ENCODE measurements at regions not wholly inside any gene's neighbourhood (a gene's known extent, or its start where the extent isn't known, plus 50 kb on each side); places are given as distances from the start of the nearest gene placed in this dataset.
A peak's percentile ranks its signal among the peaks of the same experiment; 100 is the strongest.

DNA sequence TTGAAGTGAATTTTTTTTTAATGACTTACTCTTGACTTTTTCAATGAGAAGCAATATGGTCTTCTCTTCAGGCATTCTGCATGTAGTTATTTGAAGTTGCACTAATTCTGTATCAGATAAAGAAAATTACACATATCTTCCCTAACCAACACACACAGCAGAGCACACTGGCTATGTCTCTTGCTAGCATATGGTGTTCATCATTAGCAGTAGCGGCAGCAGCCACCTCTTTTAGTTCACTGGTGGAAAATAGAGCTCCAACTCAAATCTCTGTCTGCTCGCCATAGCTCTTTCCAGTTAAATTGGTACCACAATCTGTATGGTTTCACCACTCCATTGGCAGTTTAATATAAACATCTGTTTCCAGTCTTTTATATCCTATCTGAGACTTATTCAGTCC, 278.1 kb upstream of the ZEB2 start:
- FAIRE-seq (no peak), DNase-seq (no peak)
- Histone ChIP-seq H3K9me3 (ENCODE audit: control insufficient read depth in 2 of 2, insufficient read depth in 1 of 2, low read depth in 1 of 2, low read length in 1 of 2) (no peaks in the 10 kb centered on the region), H3K4me1 (ENCODE audit: control insufficient read depth in 3 of 3, insufficient read depth in 2 of 3, low read depth in 1 of 3, low read length in 2 of 3) (no peaks in the 10 kb centered on the region), H3K4me3 (ENCODE audit: low read depth in 1 of 3, low read length in 3 of 3) (no peak overlapping the region), H3K36me3 (ENCODE audit: control insufficient read depth in 3 of 3, insufficient read depth in 2 of 3, low read depth in 1 of 3, low read length in 3 of 3) (no peaks in the 10 kb centered on the region), H3K27me3 (ENCODE audit: control insufficient read depth in 3 of 3, insufficient read depth in 3 of 3, low read length in 3 of 3) (no peaks in the 10 kb centered on the region), H3K27ac (ENCODE audit: low read depth in 1 of 3, low read length in 2 of 3) (no peak overlapping the region)
- WGBS, 3 donors, result 91 to 92% (median 91%) methylated on average over 2 of the region's 2 CpGs

DNA sequence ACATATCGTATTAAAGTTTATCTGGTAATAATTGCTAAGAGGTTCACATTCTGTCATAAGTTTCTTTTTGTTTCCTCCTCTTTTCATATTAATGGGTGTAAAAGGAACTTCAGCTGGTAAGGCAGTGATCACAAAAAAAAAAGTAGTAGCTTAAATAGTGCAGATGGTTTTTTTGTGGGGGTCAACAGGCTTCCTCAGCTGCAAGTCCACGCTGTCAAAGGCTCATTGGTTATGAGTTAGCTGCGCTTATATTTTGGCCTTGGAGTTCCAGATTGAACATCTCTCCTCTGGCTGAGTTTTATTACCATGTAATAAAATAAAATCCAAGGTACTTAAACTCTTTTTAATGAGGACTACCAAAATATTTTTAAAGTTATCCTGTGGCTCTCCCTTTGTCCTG, 277.0 kb upstream of the ZEB2 start:
- Histone ChIP-seq H3K9me3 (ENCODE audit: control insufficient read depth in 2 of 2, insufficient read depth in 1 of 2, low read depth in 1 of 2, low read length in 1 of 2) (no peaks in the 10 kb centered on the region), H3K4me1 (ENCODE audit: control insufficient read depth in 3 of 3, insufficient read depth in 2 of 3, low read depth in 1 of 3, low read length in 2 of 3) (no peaks in the 10 kb centered on the region), H3K4me3 (ENCODE audit: low read depth in 1 of 3, low read length in 3 of 3) (no peak overlapping the region), H3K27me3 (ENCODE audit: control insufficient read depth in 3 of 3, insufficient read depth in 3 of 3, low read length in 3 of 3) (no peaks in the 10 kb centered on the region), H3K27ac (ENCODE audit: low read depth in 1 of 3, low read length in 2 of 3) (no peak overlapping the region), H3K36me3 (ENCODE audit: control insufficient read depth in 3 of 3, insufficient read depth in 2 of 3, low read depth in 1 of 3, low read length in 3 of 3) (no peaks in the 10 kb centered on the region)
- FAIRE-seq (no peak), DNase-seq (no peak)
- 51 to 69% (median 64%) methylated on average over 3 of the region's 3 CpGs for whole genome bisulfite sequencing, 3 donors

DNA sequence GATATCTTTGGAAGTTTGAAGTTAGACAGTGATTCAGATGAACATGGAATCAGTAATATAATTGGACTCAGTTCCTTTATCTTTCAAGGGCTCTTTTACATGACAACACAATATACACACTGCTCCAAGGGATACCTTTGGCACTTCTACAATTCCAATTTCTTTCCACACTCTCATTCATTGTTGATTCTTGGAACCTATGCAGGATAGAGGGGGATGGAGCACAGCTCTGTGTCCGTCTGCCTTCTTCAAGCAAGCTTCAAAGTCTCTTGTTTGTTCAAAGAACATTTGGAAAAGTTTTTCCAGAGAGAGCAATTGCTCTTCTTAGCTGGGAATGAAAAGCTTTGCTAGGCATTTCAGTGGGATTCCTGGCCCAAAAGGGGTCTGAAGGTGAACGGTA, 276.2 kb upstream of the ZEB2 start:
- Histone ChIP-seq H3K27me3 (ENCODE audit: control insufficient read depth in 3 of 3, insufficient read depth in 3 of 3, low read length in 3 of 3) (no peaks in the 10 kb centered on the region), H3K4me1 (ENCODE audit: control insufficient read depth in 3 of 3, insufficient read depth in 2 of 3, low read depth in 1 of 3, low read length in 2 of 3) (no peaks in the 10 kb centered on the region), H3K9me3 (ENCODE audit: control insufficient read depth in 2 of 2, insufficient read depth in 1 of 2, low read depth in 1 of 2, low read length in 1 of 2) (no peaks in the 10 kb centered on the region), H3K27ac (ENCODE audit: low read depth in 1 of 3, low read length in 2 of 3) (no peak overlapping the region), H3K4me3 (ENCODE audit: low read depth in 1 of 3, low read length in 3 of 3) (no peak overlapping the region), H3K36me3 (ENCODE audit: control insufficient read depth in 3 of 3, insufficient read depth in 2 of 3, low read depth in 1 of 3, low read length in 3 of 3) (no peaks in the 10 kb centered on the region)
- FAIRE-seq (no peak), DNase-seq (no peak)
- 66 to 71% (median 66%) methylated on average over 2 of the region's 2 CpGs for WGBS, 3 donors

DNA sequence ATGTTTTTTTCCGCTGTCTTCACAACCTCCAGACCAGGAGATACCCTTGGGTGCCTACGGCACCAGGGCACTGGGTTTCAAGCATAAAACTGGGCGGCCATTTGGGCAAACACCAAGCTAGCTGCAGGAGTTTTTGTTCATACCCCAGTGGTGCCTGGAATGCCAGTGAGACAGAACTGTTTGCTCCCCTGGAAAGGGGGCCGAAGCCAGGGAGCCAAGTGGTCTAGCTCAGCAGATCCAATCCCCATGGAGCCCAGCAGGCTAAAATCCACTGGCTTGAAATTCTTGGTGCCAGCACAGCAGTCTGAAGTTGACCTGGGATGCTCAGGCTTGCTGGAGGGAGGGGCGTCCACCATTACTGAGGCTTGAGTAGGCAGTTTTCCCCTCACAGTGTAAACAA, 265.3 kb upstream of the ZEB2 start:
- DNase-seq (no peak), FAIRE-seq (no peak)
- no peaks in the 10 kb centered on the region for H3K9me3 ChIP-seq (ENCODE audit: control insufficient read depth in 2 of 2, insufficient read depth in 1 of 2, low read depth in 1 of 2, low read length in 1 of 2)
- H3K4me1 ChIP-seq (ENCODE audit: control insufficient read depth in 3 of 3, insufficient read depth in 2 of 3, low read depth in 1 of 3, low read length in 2 of 3), result no peaks in the 10 kb centered on the region
- H3K4me3 ChIP-seq (ENCODE audit: low read depth in 1 of 3, low read length in 3 of 3), result no peak overlapping the region
- no peak overlapping the region for H3K27ac ChIP-seq (ENCODE audit: low read depth in 1 of 3, low read length in 2 of 3)
- H3K27me3 ChIP-seq (ENCODE audit: control insufficient read depth in 3 of 3, insufficient read depth in 3 of 3, low read length in 3 of 3), result no peaks in the 10 kb centered on the region
- H3K36me3 ChIP-seq (ENCODE audit: control insufficient read depth in 3 of 3, insufficient read depth in 2 of 3, low read depth in 1 of 3, low read length in 3 of 3), result no peaks in the 10 kb centered on the region
- WGBS, 3 donors, result 82 to 93% (median 87%) methylated on average over 5 of the region's 5 CpGs

DNA sequence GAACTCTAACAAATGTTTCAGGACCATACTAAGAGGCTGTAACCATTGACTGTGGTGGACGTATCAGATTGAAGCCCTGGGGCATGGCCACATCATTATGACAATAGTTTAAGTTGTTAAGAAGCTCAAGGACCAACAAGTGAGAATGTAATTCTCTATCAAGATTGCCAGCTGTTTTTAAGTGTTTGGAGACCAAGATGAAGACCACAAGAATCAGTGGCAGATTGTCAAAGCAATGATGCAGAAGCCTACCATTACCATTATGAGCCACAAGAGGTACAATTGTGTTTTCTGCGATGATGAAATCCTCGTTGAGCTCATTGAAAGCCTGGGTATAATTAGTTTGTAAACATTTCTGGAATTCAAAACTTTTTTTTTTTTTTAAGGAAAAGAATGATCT, 261.1 kb upstream of the ZEB2 start:
- H3K4me1 ChIP-seq (ENCODE audit: control insufficient read depth in 3 of 3, insufficient read depth in 2 of 3, low read depth in 1 of 3, low read length in 2 of 3), result no peaks in the 10 kb centered on the region
- no peak overlapping the region for H3K27ac ChIP-seq (ENCODE audit: low read depth in 1 of 3, low read length in 2 of 3)
- no peaks in the 10 kb centered on the region for H3K9me3 ChIP-seq (ENCODE audit: control insufficient read depth in 2 of 2, insufficient read depth in 1 of 2, low read depth in 1 of 2, low read length in 1 of 2)
- no peaks in the 10 kb centered on the region for H3K36me3 ChIP-seq (ENCODE audit: control insufficient read depth in 3 of 3, insufficient read depth in 2 of 3, low read depth in 1 of 3, low read length in 3 of 3)
- FAIRE-seq, result no peak
- no peaks in the 10 kb centered on the region for H3K27me3 ChIP-seq (ENCODE audit: control insufficient read depth in 3 of 3, insufficient read depth in 3 of 3, low read length in 3 of 3)
- DNase-seq, result no peak
- 68 to 83% (median 76%) methylated on average over 3 of the region's 3 CpGs for WGBS, 3 donors
- no peak overlapping the region for H3K4me3 ChIP-seq (ENCODE audit: low read depth in 1 of 3, low read length in 3 of 3)

DNA sequence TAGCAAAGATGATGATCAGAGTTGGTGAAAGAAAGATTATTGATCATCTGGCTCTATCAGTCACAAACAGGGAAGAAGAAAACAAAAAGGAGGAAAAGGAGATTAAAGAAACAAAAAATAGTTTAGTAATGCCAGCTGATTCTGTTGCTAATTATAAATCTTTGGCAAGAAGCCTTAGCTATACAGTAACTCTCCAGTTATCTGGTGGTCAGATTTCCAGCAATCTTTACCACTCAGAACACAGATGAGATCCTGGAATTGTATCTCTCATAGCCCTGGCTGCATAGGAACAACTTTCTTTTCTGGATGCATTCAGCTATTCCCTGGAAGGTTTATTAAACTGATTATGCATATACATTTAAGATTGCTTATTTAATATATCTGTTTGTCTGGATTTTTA, 256.8 kb upstream of the ZEB2 start:
- DNase-seq (no peak), FAIRE-seq (no peak)
- Histone ChIP-seq H3K4me1 (ENCODE audit: control insufficient read depth in 3 of 3, insufficient read depth in 2 of 3, low read depth in 1 of 3, low read length in 2 of 3) (no peaks in the 10 kb centered on the region), H3K27ac (ENCODE audit: low read depth in 1 of 3, low read length in 2 of 3) (no peak overlapping the region), H3K27me3 (ENCODE audit: control insufficient read depth in 3 of 3, insufficient read depth in 3 of 3, low read length in 3 of 3) (no peaks in the 10 kb centered on the region), H3K9me3 (ENCODE audit: control insufficient read depth in 2 of 2, insufficient read depth in 1 of 2, low read depth in 1 of 2, low read length in 1 of 2) (no peaks in the 10 kb centered on the region), H3K36me3 (ENCODE audit: control insufficient read depth in 3 of 3, insufficient read depth in 2 of 3, low read depth in 1 of 3, low read length in 3 of 3) (no peaks in the 10 kb centered on the region), H3K4me3 (ENCODE audit: low read depth in 1 of 3, low read length in 3 of 3) (no peak overlapping the region)

DNA sequence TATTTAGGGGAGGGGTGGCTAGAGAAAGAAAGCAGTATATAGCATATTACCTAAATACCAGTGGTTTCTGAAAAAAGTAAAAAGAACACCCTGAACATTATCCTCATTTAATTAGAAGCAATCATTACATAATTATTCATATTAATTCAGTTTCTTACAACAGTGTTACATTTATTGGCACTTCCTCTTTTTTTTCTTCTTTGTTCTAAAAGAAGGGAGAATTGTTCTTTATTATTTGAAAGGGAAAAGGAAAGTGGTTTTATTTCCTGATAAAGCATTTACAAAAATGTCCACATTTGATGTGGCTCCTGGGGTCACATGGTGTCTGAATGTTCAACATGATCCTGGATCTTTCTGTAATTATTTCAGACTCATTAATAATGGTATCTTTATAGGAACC, 254.9 kb upstream of the ZEB2 start:
- Histone ChIP-seq H3K27me3 (ENCODE audit: control insufficient read depth in 3 of 3, insufficient read depth in 3 of 3, low read length in 3 of 3) (no peaks in the 10 kb centered on the region), H3K4me1 (ENCODE audit: control insufficient read depth in 3 of 3, insufficient read depth in 2 of 3, low read depth in 1 of 3, low read length in 2 of 3) (peaks cover 0 to 5% (median 0%) of the 10 kb centered on the region in 3 donors), H3K36me3 (ENCODE audit: control insufficient read depth in 3 of 3, insufficient read depth in 2 of 3, low read depth in 1 of 3, low read length in 3 of 3) (no peaks in the 10 kb centered on the region), H3K9me3 (ENCODE audit: control insufficient read depth in 2 of 2, insufficient read depth in 1 of 2, low read depth in 1 of 2, low read length in 1 of 2) (no peaks in the 10 kb centered on the region), H3K27ac (ENCODE audit: low read depth in 1 of 3, low read length in 2 of 3) (no peak overlapping the region), H3K4me3 (ENCODE audit: low read depth in 1 of 3, low read length in 3 of 3) (no peak overlapping the region)
- no peak for FAIRE-seq
- DNase-seq, result no peak

DNA sequence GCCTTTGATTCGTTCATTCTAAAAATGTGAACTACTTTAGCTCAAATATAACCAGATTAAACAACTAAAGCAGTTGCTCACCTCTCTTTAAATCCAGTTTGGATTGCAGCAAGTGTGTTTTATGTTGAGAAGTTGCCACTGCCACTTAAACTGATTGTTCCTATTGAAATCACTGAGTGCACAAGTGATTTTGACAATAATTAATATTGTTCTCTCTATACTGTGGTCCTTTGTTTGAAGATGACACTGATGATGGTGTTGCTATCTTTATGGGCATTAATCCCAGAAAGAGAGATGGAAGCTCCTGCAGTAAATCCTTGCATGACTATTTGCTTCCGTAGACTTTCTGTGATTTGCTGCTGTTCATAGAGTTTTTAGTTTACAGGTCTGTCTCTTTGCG, 251.4 kb upstream of the ZEB2 start:
- H3K4me1 ChIP-seq (ENCODE audit: control insufficient read depth in 3 of 3, insufficient read depth in 2 of 3, low read depth in 1 of 3, low read length in 2 of 3), result peaks cover 0 to 7% (median 0%) of the 10 kb centered on the region in 3 donors
- WGBS, 3 donors, result 85 to 94% (median 89%) methylated on average over 3 of the region's 3 CpGs
- H3K27me3 ChIP-seq (ENCODE audit: control insufficient read depth in 3 of 3, insufficient read depth in 3 of 3, low read length in 3 of 3), result no peaks in the 10 kb centered on the region
- no peaks in the 10 kb centered on the region for H3K9me3 ChIP-seq (ENCODE audit: control insufficient read depth in 2 of 2, insufficient read depth in 1 of 2, low read depth in 1 of 2, low read length in 1 of 2)
- no peak for DNase-seq
- no peak for FAIRE-seq
- no peaks in the 10 kb centered on the region for H3K36me3 ChIP-seq (ENCODE audit: control insufficient read depth in 3 of 3, insufficient read depth in 2 of 3, low read depth in 1 of 3, low read length in 3 of 3)
- H3K4me3 ChIP-seq (ENCODE audit: low read depth in 1 of 3, low read length in 3 of 3), result no peak overlapping the region
- H3K27ac ChIP-seq (ENCODE audit: low read depth in 1 of 3, low read length in 2 of 3), result no peak overlapping the region

DNA sequence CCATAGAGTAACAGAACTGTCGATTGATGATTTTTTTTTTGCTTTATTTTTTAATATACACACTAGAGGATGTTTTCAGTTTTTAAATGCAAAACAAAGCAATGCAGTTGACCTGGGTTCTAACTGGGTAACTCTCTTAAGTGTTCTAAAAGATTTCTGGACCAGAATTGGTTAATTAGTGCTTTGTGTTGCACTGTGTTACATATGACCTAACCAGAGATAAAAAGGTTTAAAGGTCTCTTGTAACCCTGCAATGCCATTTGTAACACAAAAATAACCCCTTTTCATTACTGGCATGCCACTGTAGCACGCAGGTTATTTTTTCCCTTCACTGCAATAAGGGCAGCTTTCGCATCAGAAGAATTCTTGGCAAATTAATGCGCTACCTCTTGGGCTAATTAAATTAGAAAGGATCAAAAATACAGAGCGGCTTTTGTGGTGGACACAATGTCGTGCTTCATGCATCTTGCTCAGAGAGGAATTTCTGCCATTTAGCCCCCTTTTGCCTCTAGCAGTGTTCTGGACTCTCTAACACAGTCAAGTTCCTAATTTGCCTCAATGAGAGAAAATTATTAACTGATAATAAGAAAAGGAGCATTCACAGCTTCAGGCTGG, 250.8 kb upstream of the ZEB2 start:
- no peaks in the 10 kb centered on the region for H3K9me3 ChIP-seq (ENCODE audit: control insufficient read depth in 2 of 2, insufficient read depth in 1 of 2, low read depth in 1 of 2, low read length in 1 of 2)
- H3K27me3 ChIP-seq (ENCODE audit: control insufficient read depth in 3 of 3, insufficient read depth in 3 of 3, low read length in 3 of 3), result no peaks in the 10 kb centered on the region
- DNase-seq (peak in 1 of 2 donors; percentile 38), FAIRE-seq (no peak)
- WGBS, 3 donors, result 48 to 73% (median 62%) methylated on average over 6 of the region's 6 CpGs
- no peaks in the 10 kb centered on the region for H3K36me3 ChIP-seq (ENCODE audit: control insufficient read depth in 3 of 3, insufficient read depth in 2 of 3, low read depth in 1 of 3, low read length in 3 of 3)
- H3K4me3 ChIP-seq (ENCODE audit: low read depth in 1 of 3, low read length in 3 of 3), result no peak overlapping the region
- H3K27ac ChIP-seq (ENCODE audit: low read depth in 1 of 3, low read length in 2 of 3), result no peak overlapping the region
- H3K4me1 ChIP-seq (ENCODE audit: control insufficient read depth in 3 of 3, insufficient read depth in 2 of 3, low read depth in 1 of 3, low read length in 2 of 3), result peaks cover 0 to 7% (median 0%) of the 10 kb centered on the region in 3 donors
